Activated B cell treated with CpG ODN at 0.5 μM for 24 hours (primary cell): ENCODE measurements at regions not wholly inside any gene's neighbourhood (a gene's known extent, or its start where the extent isn't known, plus 50 kb on each side); places are given as distances from the start of the nearest gene placed in this dataset.

Source experiments
- ATAC-seq: fragments of 200-7000 bp; cut with Tn5 transposase; one replicate; pipeline ENCODE4 v1.10.0; 2021; ENCODE audit warnings: low read depth, mild to moderate bottlenecking, moderate library complexity
- CTCF ChIA-PET: fragments of 350-600 bp; sonication (Branson Sonifier 250); formaldehyde crosslinking; loops from one replicate; lab custom pipeline; 2021; ENCODE audit warnings: antibody characterized with exemption; lab: Charles Lee
- POLR2A ChIA-PET: fragments of 350-600 bp; sonication (Branson Sonifier 250); formaldehyde crosslinking; loops from one replicate; lab custom pipeline; 2021; ENCODE audit warnings: antibody characterized with exemption; lab: Charles Lee
- DNase-seq: peaks from one replicate; pipeline ENCODE4 v3.0.0; 2022
- H3K27ac Mint-ChIP-seq: one replicate; pipeline ENCODE4 v1.8.0; 2020; ENCODE audit warnings: mixed read lengths
- H3K27me3 Mint-ChIP-seq: one replicate; pipeline ENCODE4 v1.8.0; 2021; ENCODE audit warnings: mixed read lengths
- H3K36me3 Mint-ChIP-seq: one replicate; pipeline ENCODE4 v1.8.0; 2021; ENCODE audit warnings: low read depth, mixed read lengths
- H3K4me1 Mint-ChIP-seq: one replicate; pipeline ENCODE4 v1.8.0; 2021; ENCODE audit warnings: mixed read lengths
- H3K4me3 Mint-ChIP-seq: one replicate; pipeline ENCODE4 v1.8.0; 2020; ENCODE audit warnings: mild to moderate bottlenecking, mixed read lengths
- H3K9me3 Mint-ChIP-seq: one replicate; pipeline ENCODE4 v1.8.0; 2020; ENCODE audit warnings: mixed read lengths
- intact Hi-C: fragments of 100-400 bp; cut with micrococcal nuclease; formaldehyde crosslinking; loops from one replicate; pipeline ENCODE4 v1.15.1; 2024
- TF ChIP-seq, protein P1 (sequence below): fragments of 200-600 bp; IDR thresholded peaks from one replicate; pipeline ENCODE4 v1.8.0; 2022; ENCODE audit warnings: antibody characterized with exemption, mild to moderate bottlenecking

GRCh38 chr5:8861764-8862163 is 684.1 kb downstream of the SEMA5A start:
- ChIA-PET POLR2A (no interaction called here), CTCF (no interaction called here)
- Mint-ChIP-seq H3K4me3 (no peak overlapping the region), H3K27me3 (no peaks in the 10 kb centered on the region), H3K27ac (no peak overlapping the region), H3K4me1 (no peaks in the 10 kb centered on the region), H3K36me3 (no peaks in the 10 kb centered on the region), H3K9me3 (no peaks in the 10 kb centered on the region)
- intact Hi-C loops, result no loop called here
- no peak for DNase-seq
- TF ChIP-seq, protein P1, sequence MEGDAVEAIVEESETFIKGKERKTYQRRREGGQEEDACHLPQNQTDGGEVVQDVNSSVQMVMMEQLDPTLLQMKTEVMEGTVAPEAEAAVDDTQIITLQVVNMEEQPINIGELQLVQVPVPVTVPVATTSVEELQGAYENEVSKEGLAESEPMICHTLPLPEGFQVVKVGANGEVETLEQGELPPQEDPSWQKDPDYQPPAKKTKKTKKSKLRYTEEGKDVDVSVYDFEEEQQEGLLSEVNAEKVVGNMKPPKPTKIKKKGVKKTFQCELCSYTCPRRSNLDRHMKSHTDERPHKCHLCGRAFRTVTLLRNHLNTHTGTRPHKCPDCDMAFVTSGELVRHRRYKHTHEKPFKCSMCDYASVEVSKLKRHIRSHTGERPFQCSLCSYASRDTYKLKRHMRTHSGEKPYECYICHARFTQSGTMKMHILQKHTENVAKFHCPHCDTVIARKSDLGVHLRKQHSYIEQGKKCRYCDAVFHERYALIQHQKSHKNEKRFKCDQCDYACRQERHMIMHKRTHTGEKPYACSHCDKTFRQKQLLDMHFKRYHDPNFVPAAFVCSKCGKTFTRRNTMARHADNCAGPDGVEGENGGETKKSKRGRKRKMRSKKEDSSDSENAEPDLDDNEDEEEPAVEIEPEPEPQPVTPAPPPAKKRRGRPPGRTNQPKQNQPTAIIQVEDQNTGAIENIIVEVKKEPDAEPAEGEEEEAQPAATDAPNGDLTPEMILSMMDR, result no peak
- ATAC-seq, result no peak

- no peak overlapping the region for H3K27ac Mint-ChIP-seq
- ChIA-PET POLR2A (no interaction called here), CTCF (no interaction called here)
- H3K9me3 Mint-ChIP-seq, result no peaks in the 10 kb centered on the region
- no peaks in the 10 kb centered on the region for H3K36me3 Mint-ChIP-seq
- no peak overlapping the region for H3K4me3 Mint-ChIP-seq
- H3K27me3 Mint-ChIP-seq, result no peaks in the 10 kb centered on the region
- no peaks in the 10 kb centered on the region for H3K4me1 Mint-ChIP-seq
- ATAC-seq (no peak), DNase-seq (no peak)
- intact Hi-C loops, result no loop called here
- TF ChIP-seq, protein P1, result no peak
These were observed 681.8 kb downstream of the SEMA5A start for GRCh38 chr5:8864053-8864452.

- Mint-ChIP-seq H3K27me3 (no peaks in the 10 kb centered on the region), H3K36me3 (no peaks in the 10 kb centered on the region), H3K9me3 (no peaks in the 10 kb centered on the region), H3K4me1 (no peaks in the 10 kb centered on the region), H3K4me3 (no peak overlapping the region), H3K27ac (no peak overlapping the region)
- ChIA-PET CTCF (no interaction called here), POLR2A (no interaction called here)
- intact Hi-C loops, result no loop called here
- ATAC-seq (no peak), DNase-seq (no peak)
- TF ChIP-seq, protein P1, result no peak
These were observed 680.6 kb downstream of the SEMA5A start for GRCh38 chr5:8865266-8865665.

- intact Hi-C loops, result no loop called here
- TF ChIP-seq, protein P1, result no peak
- no peaks in the 10 kb centered on the region for H3K27me3 Mint-ChIP-seq
- no peak overlapping the region for H3K27ac Mint-ChIP-seq
- DNase-seq, result no peak
- no peaks in the 10 kb centered on the region for H3K9me3 Mint-ChIP-seq
- no peaks in the 10 kb centered on the region for H3K36me3 Mint-ChIP-seq
- no peak overlapping the region for H3K4me3 Mint-ChIP-seq
- CTCF ChIA-PET, result interaction anchor here (1.3 kb wide), 1 partner anchor 10 kb away, joined by 3 read pairs; no protein-coding TSS in a partner anchor
- POLR2A ChIA-PET, result no interaction called here
- ATAC-seq, result no peak
- H3K4me1 Mint-ChIP-seq, result no peaks in the 10 kb centered on the region
These were observed 680.0 kb downstream of the SEMA5A start for GRCh38 chr5:8865686-8866374.

DNA sequence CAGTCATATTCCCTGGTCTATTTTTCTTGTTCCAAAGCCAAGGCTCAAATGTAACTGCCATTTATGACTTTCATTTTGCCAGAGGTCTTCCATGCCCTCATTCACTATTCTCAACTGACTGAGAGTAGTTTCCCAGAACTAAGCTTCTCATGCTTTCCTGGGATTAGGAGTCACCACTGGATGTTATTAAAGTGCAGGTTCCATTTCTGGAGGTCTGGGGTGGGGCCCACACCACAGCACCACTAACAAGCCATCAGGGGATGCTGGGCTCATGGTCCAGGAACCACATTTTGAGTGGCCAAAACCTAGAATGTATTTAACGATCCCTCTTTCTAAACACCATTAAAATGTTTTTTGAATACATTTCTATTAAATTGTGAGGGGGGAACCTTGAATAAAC is 677.6 kb downstream of the SEMA5A start:
- no peak for DNase-seq
- Mint-ChIP-seq H3K4me1 (no peaks in the 10 kb centered on the region), H3K36me3 (no peaks in the 10 kb centered on the region), H3K27ac (no peak overlapping the region), H3K27me3 (no peaks in the 10 kb centered on the region), H3K9me3 (no peaks in the 10 kb centered on the region), H3K4me3 (no peak overlapping the region)
- intact Hi-C loops, result no loop called here
- ChIA-PET POLR2A (no interaction called here), CTCF (no interaction called here)
- TF ChIP-seq, protein P1, result no peak
- no peak for ATAC-seq
